GM19035 (cell line): ENCODE measurements at regions not wholly inside any gene's neighbourhood (a gene's known extent, or its start where the extent isn't known, plus 50 kb on each side); places are given as distances from the start of the nearest gene placed in this dataset.

ENCODE experiments used
- ATAC-seq: cut with Tn5 transposase; IDR thresholded peaks from one replicate; pipeline ENCODE4 v1.9.1; 2021; ENCODE audit not compliant: unreplicated experiment

DNA sequence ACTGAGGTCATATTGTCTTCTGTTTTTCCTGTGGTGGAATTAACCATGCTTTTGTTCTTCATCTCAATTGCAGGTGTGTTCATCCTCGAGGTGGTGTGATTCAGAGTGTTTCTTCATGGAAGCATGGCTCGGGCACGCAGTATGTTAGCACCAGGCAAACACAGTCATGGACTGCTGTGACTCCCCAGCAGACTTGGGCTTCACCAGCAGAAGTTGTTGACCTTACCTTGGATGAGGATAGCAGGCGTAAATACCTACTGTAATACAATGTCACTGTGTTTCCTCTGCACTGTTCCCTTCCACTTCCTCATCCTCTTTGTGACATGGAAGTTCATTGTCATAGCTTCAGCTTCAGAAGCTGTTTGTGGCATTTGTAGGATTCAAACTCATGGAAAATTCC lies 158.7 kb downstream of the HAUS1 start:
- ATAC-seq: no peak

DNA sequence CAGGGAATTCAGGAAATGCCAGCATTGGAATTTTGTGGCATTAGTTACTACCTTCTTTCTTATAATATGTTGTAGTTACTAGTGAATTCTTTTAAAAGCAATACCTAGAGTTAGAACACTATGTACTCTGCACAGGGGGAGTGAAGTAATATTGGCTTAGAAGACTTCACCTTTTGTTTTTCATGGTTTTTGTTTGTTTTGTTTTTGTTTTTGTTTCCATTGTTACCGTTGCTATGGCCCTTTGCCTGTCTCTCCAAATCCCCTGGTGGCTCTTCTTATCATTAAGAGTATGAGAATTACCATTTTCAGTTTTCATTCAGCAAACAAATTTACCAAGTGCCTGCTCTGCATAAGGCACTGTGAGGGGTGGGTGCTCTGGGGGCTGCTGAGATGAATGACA lies 160.1 kb downstream of the HAUS1 start:
- ATAC-seq: peak; percentile 63

DNA sequence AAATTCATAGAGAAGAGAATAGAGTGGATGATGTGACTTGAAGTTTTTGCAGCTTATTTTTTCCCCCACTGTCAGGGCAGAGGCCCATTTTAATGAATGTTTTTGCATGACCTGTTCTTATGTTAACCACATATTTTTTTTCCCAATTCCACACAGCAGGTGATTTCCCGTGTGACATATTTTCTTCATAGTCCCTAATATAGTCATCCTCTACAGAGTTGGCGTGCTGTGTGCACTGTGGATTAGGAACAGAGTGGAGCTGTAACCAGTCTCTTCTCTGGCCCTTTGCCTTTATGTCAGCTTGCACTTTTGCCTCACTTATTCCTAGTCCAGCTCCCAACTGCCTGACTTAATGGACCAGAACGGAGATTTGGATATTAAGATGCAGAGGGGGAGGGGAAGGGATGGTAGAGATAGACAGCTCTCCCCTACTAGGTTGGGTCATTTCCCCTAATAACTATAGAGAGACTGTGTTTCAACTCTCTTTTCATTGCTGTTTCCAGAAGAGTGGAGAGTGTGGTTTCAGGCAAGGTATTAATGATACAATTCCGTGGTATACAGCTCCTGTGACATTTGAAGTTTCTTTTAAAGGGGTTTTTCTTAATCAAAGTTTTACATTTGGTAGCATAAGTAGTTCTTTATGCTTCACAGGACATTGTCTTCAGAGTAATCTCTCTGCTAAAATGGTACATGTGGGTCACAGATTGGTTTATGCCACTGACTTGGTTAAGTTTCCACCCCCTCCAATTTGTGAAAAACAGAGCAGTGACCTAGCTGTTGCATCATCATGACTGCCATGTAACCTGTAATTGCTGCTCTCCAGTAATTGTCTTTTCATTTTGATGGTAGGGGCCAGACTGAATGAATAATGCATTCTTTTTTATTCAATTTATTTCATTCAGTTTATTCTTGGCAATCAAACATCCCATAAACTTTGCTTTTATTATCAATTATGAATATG lies 161.3 kb downstream of the HAUS1 start:
- ATAC-seq: no peak

DNA sequence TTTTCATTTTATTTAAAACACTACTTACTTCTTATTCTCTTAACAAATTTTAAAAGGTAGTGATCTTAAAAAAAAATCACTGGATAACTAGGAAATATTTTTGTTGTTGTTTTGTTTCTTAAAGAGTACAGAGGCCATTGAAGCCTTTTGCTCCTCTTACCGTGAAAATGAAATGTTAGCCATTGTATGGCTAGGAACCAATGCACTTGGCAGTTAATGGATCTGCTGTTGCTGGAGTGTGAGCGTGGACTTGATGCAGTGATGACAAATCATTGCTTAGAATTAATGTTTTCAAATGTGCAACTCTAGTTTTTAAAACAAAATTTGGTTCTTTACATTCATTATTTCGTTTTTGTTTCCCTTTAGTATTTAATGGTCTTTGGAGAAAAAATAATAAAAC lies 162.3 kb downstream of the HAUS1 start:
- ATAC-seq: no peak

DNA sequence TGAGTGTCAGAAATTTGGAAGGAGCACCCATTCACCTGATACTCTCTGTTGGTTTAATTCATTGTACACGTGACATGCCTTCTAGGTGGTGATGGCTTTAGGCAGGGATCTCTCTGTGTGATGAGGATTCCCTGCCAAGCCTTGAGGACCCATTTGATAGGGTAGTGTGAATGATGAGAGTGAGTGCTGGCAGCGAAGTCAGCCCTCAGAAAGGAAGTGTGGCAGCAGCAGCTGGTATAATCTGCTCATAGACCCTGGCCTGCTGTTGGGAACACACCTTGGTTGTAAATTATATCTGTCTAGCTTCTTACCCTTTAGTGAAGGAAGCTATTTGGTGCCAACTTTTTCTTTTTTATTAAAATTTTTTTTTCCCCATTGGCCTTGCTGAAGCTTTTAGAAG lies 164.5 kb downstream of the HAUS1 start:
- no peak for ATAC-seq

DNA sequence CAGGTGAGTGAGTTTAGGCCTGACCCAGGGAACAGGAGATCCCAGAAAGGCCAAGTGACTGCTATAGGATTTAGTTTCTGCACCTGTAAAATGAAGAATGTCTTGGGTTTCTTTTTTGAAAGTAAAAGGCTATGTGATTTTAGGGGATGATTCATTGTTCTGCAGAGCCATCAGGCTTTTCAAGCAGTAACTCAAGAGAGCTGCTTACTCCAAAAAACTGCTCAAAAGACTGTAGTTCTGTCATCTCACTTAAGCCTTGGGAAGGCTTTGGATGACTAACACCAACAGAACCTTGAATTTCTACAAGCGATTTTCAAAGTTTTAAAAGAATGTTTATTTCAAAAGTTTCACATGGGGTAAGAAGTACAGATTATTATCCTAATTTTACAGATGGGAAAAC lies 165.1 kb downstream of the HAUS1 start:
- ATAC-seq: no peak

DNA sequence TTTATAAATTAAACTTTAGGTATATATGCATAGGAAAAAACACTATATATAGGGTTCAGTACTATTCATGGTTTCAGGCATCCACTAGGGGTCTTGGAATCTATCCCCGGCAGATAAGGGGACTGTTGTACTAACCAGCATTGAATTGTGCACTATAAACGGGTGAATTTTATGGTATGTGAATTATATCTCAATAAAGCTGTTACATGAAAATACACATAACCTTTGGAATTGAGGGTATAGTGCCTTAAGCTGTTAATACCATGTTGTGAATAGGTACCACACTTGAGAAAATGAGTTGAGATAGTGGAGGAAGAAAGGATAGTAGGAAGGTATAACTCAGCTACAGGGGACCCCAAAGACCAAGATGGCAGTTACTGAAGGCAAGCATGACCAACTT lies 167.3 kb downstream of the HAUS1 start:
- no peak for ATAC-seq

DNA sequence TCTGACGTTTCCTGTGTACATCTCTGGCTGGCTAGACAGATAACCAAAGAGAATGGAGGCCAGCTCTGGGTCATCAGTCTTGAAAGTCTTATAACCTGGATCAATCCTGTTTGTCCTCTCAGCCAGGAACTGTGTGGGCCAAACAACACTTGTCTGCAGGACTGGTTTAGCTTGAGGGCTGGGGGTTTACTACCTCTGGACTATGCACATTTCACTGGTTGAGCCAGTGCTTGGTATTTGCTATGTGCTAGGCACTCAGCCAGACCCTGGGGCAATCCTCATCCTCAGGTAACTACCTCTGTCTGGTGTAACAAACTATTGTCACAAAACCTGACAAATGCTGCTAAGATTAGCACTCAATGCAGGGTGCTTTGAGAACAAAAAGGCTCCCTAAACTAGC lies 169.7 kb downstream of the HAUS1 start:
- no peak for ATAC-seq

DNA sequence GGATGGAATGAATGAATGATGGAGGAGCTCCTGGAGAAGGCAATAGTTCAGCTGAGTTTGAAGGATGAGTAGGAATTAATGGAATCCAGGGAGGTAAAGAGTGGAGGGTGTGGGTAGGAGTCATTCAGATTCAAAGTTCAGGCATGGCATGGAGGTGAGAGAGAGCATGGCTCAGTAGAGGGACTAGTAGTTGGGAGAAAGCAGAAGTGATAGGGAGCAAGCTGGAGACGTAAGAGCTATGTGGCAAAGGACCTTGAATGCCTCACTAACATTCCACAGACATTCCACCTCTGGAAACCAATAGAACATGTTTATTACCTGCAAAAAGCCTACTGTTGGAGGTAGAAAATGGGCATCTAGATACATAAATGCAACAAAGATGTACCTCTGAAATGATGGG lies 170.1 kb downstream of the HAUS1 start:
- no peak for ATAC-seq

DNA sequence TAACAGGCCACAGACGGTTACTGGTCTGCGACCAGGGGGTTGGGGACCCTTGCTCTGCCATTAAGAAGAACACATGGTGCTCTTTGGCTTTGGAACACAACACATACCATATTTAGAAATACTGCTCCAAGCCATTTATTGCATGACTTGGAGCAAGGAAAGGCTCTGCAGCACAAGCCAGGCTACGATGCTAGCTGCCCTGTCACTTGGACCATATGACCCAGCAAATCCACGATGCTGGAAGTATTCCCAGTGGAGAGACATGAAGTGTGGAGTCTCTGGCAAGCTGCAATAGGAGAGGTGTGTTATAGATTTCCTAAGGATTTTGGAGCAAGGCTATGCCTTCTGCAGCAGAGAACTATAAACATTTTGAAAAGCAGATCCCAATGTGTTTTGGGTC lies 171.2 kb downstream of the HAUS1 start:
- no peak for ATAC-seq

DNA sequence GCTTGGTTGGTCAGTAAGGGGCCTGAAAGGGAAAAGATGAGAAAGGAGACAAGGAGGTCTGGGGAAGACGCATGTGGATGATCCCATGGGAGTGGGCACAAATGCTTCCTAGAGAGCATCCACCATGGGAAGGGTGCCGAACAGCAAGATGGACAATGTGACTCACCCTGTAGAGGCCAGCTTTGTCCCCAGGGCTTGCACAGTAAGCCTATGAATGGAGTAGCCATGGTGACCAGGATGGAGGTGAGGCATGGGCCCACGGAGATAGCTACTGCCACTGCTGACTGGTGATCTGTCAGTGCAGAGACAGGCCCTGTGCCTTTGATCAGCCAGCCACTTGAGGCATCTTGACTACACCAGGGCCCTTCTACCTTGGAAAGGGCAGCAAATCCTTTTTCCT lies 172.6 kb downstream of the HAUS1 start:
- ATAC-seq: no peak

DNA sequence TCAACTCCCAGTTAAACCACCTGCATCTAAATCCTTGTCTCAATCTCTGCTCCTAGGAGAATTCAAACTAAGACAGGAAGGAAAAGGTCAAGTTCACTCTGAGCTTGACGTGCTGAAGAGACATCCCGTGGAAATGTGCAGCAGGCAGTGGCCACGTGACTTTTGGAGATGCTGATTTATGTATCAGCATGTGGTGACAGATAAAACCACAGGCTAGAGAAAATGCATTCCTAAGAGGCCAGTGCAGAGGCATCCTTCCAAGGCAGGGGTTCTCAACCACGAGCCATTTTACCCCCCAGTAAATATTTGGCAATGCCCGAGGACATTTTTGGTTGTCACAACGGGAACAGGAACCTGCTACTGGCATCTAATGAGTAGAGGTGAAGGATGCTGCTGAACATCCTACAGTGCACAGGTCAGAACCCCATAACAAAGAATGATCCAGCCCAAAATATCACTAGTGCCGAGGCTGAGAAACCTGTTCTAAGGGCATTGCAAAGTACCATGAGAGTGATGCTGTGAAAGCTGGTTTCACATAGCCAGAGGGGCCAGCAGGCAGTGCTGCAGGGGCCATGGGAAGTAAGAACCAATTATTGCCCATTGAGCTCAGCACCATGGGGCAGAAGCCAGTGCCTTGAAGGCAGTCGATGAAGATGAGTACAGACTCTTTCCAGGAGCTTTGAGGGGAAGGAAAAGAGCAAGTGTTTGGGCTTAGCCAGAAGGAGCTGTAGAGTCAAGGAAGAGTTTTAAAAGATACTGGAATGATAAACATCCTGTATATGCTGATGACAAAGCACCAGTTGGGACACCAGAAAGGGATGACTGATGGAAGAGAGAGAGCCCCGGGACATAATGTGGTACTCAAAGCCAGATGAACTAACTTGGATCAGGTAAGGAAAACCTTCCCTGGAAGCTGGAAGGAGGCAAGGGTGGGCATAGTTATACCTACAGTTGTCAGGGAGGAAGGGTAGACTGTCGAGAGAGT lies 174.6 kb downstream of the HAUS1 start:
- no peak for ATAC-seq

DNA sequence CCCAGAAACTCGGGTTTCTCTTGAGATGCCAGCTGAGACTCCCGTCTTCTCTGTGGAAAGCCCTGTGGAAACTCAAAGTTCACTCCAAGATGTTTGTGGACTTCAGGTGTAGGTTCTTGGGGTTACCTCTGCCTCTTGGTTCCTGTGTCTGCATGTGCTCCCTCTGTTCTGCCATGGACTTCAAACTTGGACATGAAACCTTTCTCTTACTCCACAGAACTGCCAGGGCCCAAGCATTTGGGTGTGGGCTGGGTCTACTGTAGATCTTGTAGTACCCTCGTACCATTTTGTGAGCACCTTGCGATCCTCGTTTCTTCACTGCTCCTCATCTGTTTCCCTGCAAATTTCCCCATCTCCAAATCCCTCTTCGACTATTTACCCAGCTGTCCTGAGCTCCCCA lies 175.5 kb downstream of the HAUS1 start:
- no peak for ATAC-seq

DNA sequence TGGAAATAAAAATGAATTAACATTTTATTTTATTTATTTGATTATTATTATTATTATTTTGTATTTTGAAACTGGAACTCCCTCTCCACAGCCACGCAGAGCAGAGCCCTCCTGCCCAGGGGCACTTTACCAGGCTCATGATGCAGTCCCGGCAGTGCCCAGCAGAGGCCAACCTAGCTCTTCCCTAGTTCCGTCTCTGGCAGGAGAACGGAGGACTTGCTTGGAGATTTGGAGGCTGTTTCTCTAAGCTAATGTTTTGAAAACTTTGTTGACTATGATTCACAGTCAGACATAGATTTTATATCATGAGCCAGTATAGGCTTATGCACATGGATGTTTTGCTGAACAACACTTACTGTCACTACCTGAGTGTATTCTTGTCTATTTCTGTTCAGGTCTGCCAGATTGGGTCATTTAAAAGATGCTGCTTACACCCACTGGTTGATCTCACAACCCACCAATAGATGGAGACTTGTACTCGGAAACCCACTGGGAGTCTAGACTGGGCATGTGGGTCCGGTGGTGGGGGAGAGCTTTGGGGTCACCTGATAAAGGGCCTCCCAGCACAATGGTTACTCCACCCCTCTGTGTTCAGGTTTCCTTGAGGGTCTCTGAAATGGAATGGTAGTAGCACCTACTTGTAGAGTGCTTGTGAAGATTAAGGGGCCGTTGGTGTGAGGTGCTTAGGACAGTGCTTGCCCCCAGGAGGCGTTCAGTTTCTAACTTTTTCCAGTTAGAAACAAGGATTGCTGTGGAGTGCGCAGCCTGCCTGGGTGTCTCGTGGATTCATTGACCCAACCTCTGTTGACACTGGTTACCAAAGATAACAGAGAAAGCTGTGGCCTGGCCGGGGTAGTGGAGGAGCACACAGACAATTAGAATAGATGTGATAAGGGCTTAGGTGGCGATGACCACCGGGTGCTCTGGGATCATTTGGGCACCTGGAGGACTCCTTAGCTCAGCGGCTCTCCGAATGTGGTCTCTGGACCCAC lies 177.3 kb downstream of the HAUS1 start:
- peak; percentile 89 for ATAC-seq

DNA sequence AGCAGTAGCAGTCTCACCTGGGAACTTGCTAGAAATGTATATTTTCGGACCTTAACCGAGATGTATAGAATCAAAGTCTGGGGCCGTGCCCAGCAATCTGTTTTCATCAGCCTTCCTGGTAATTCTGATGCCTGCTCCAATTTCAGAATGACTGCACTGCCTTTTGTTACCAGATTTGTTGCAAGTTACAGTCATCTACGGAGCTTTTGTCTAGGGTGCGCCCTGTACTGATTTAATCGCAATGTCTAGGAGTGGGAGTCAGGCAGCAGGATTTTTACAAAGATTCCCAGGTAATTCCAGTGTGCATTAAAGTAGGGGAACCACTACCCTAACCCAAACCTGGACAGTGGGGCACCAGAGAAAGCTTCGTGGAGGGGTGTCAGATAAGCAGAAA lies 178.0 kb downstream of the HAUS1 start:
- no peak for ATAC-seq

DNA sequence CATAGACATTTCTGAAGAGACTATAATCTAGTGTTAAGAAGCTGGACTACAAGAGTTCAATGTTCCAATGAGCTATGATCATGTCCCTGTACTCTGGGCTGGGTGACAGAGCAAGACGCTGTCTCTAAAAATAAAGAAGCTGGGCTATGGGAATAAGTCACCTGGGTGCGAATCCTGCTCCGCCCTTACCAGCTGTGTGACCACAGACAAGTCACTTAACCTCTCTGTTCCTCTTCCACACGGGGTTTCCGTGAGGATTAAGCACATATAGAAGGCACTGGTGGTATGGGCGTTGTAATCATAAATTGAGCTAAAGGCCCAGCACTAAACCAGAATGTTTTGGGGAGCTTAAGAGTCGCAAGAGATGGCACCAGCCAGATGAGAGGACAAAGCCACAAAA lies 178.5 kb downstream of the HAUS1 start:
- ATAC-seq: no peak

DNA sequence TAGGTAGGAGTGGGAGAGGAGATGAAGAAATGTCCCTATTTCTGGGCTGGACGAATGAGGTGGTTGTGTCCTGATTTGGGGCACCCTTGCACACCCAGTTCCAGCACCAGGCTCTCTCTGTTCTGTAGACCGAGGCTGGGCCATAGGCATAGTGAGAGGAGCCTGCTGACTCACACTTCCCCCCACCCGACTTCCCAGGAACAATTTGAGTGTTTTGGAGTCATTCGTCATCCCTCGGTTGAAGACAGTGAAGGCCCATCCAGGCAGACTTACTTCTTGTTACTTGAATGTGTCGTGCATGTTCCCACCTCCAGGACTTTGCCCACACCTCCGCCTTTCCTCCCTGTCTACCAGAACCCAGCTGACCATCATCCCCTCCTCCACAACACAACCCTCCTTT lies 179.1 kb downstream of the HAUS1 start:
- ATAC-seq: no peak

DNA sequence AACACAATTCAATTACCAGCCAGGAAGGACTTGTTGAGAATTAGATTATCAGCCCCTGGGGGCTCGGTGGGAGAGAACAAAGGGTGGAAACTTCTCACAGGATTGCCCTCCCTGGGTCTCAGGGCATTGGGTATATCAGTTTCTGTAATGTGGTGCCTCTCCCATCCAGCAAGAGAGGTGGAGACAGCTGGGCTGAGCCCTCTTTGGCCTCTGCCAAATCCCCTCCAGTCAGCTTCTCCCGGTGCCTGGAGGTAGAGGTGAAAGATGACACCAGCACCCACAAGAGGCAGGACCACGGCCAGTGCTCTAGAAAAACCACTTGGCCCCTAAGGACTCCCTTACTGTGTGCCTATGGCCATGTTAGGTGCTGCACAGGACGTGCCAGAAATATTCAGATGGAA lies 179.7 kb downstream of the HAUS1 start:
- no peak for ATAC-seq

DNA sequence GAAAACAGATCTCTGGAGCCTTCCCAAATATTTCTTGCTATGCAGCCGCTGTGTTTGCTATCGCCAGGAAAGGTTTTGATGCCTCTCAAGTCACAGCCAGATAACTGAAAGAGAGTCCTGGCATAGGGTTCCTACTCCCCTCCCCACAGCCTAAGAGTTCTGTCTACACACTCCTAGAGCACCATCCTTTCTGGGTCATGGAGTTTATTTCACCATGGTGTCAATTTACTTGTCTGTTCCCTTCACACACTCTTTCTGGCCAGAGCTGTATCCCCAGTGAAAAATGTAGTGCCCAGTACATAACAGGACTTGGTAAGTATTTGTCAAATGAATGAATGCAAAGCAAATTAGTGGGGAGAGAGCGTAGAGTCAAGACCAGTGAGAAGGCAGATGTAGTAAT lies 185.3 kb downstream of the HAUS1 start:
- no peak for ATAC-seq

DNA sequence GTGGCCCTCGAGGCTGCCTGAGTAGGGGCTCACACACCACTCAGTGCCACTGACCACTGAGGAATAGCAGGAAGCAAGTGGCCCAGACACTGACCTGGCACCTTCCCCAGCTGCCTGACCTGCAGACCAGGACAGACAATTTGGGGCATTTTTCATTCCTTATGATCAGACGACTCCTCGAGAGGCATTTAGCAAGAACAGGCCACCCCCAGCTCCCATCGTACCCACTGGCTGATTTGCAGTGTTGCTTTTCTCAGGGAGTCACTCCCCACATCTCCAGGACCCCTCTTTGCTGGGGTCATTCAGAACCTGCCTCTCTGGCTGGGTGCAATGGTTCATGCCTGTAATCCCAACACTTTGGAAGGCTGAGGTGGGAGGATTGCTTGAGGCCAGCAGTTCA lies 185.7 kb downstream of the HAUS1 start:
- ATAC-seq: no peak
